Psoas muscle (tissue), 7 donors: ENCODE measurements at regions not wholly inside any gene's neighbourhood (a gene's known extent, or its start where the extent isn't known, plus 50 kb on each side); places are given as distances from the start of the nearest gene placed in this dataset.

ENCODE experiments used
- ATAC-seq, 4 donors: fragments of 200-7000 bp; cut with Tn5 transposase; one replicate each; pipeline ENCODE4 v1.9.1; 2020; ENCODE audit warnings: moderate library complexity in 3 of 4, mild to moderate bottlenecking in 2 of 4
- DNase-seq, 2 donors: peaks; one replicate each; pipeline ENCODE4 v3.0.0-alpha.2; 2020
- H3K27ac ChIP-seq: fragments of 200-600 bp; one replicate; pipeline ENCODE4 v1.8.0; 2022
- H3K27me3 ChIP-seq, 3 donors: fragments of 200-600 bp in 1 of 3; one replicate each; pipeline versions ENCODE4 v1.6.1 to v1.8.0; 2013 to 2022; ENCODE audit warnings: low read length in 2 of 3, mild to moderate bottlenecking in 2 of 3, moderate library complexity in 1 of 3; ENCODE audit not compliant: insufficient read depth in 3 of 3
- H3K36me3 ChIP-seq, 2 donors: fragments of 200-600 bp in 1 of 2; one replicate each; pipeline versions ENCODE4 v1.6.1 to v1.8.0; 2013 to 2022; ENCODE audit warnings: low read depth in 1 of 2, mild to moderate bottlenecking in 1 of 2, moderate library complexity in 1 of 2; ENCODE audit not compliant: insufficient read depth in 1 of 2
- H3K4me1 ChIP-seq: fragments of 200-600 bp; one replicate; pipeline ENCODE4 v1.8.0; 2022
- H3K4me3 ChIP-seq: fragments of 200-600 bp; one replicate; pipeline ENCODE4 v1.8.0; 2022; ENCODE audit warnings: mild to moderate bottlenecking
- H3K9me3 ChIP-seq: fragments of 200-600 bp; one replicate; pipeline ENCODE4 v1.8.0; 2022
- WGBS, 3 donors: extraction: QIAGEN DNeasy Blood & Tissue Kit; methylation state at CpG; one replicate each; pipeline versions ENCODE4 v1.1.6 to v1.1.7; 2013; 5-methylcytosine and 5-hydroxymethylcytosine counted together
- intact Hi-C, 2 donors: fragments of 100-400 bp; cut with DNase I; formaldehyde crosslinking; loops; one replicate each; pipeline versions ENCODE4 v1.11.0 to v1.14.2; 2022
- TF ChIP-seq, protein P1 (sequence below): fragments of 200-600 bp; IDR thresholded peaks from one replicate; pipeline ENCODE4 v1.8.0; 2022; ENCODE audit warnings: antibody characterized with exemption
- donor health status: healthy with polysubstance abuse.
- donor health status: DM: no; HTN: no; CAD: no; lungs with moderate emphysema.
- donor health status: Bipolar disorder and iron deficiency.
- donor health status: healthy.
- donor health status: DM: yes; HTN: yes; CAD: no.
- donor health status: DM: no; HTN: no; CAD: no.
- donor health status: DM: yes; HTN: yes; CAD: no.

- peaks cover 26% of the 10 kb centered on the region for H3K4me1 ChIP-seq
- no peaks in the 10 kb centered on the region for H3K27me3 ChIP-seq
These were observed 68.8 kb upstream of the GATA5 start for GRCh38 chr20:62544505-62545055.

GRCh38 chr20:62545271-62545670 is 69.5 kb upstream of the GATA5 start:
- no peaks in the 10 kb centered on the region for H3K36me3 ChIP-seq
- 94 to 96% (median 96%) methylated on average over 17 of the region's 17 CpGs for WGBS, 3 donors
- intact Hi-C loops = no loop called here
- H3K4me1 ChIP-seq = peaks cover 19% of the 10 kb centered on the region
- TF ChIP-seq, protein P1, sequence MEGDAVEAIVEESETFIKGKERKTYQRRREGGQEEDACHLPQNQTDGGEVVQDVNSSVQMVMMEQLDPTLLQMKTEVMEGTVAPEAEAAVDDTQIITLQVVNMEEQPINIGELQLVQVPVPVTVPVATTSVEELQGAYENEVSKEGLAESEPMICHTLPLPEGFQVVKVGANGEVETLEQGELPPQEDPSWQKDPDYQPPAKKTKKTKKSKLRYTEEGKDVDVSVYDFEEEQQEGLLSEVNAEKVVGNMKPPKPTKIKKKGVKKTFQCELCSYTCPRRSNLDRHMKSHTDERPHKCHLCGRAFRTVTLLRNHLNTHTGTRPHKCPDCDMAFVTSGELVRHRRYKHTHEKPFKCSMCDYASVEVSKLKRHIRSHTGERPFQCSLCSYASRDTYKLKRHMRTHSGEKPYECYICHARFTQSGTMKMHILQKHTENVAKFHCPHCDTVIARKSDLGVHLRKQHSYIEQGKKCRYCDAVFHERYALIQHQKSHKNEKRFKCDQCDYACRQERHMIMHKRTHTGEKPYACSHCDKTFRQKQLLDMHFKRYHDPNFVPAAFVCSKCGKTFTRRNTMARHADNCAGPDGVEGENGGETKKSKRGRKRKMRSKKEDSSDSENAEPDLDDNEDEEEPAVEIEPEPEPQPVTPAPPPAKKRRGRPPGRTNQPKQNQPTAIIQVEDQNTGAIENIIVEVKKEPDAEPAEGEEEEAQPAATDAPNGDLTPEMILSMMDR = no peak
- DNase-seq (no peak), ATAC-seq (no peak)
- H3K27ac ChIP-seq = no peak overlapping the region
- H3K4me3 ChIP-seq = no peak overlapping the region
- H3K27me3 ChIP-seq = no peaks in the 10 kb centered on the region
- no peaks in the 10 kb centered on the region for H3K9me3 ChIP-seq

More at GRCh38 chr20:62544505-62545055, 68.8 kb upstream of the GATA5 start:
- Histone ChIP-seq H3K9me3 (no peaks in the 10 kb centered on the region), H3K4me3 (no peak overlapping the region), H3K36me3 (no peaks in the 10 kb centered on the region), H3K27ac (no peak overlapping the region)
- no peak for ATAC-seq
- TF ChIP-seq, protein P1 = no peak
- intact Hi-C loops = no loop called here
- WGBS, 3 donors = 94 to 96% (median 95%) methylated on average over 9 of the region's 9 CpGs
- no peak for DNase-seq

- H3K27ac ChIP-seq = no peak overlapping the region
- H3K9me3 ChIP-seq = no peaks in the 10 kb centered on the region
- WGBS, 3 donors = 89 to 94% (median 89%) methylated on average over 21 to 22 of the region's 22 CpGs
- no peaks in the 10 kb centered on the region for H3K27me3 ChIP-seq
- ATAC-seq = no peak
- no peak for DNase-seq
- intact Hi-C loops = no loop called here
- TF ChIP-seq, protein P1 = no peak
- no peaks in the 10 kb centered on the region for H3K36me3 ChIP-seq
- H3K4me1 ChIP-seq = peaks cover 13% of the 10 kb centered on the region
- no peak overlapping the region for H3K4me3 ChIP-seq
These were observed 70.2 kb upstream of the GATA5 start for GRCh38 chr20:62545901-62546525.

- DNase-seq (no peak), ATAC-seq (no peak)
- TF ChIP-seq, protein P1 = no peak
- 86 to 94% (median 94%) methylated on average over 9 to 12 of the region's 12 CpGs for whole genome bisulfite sequencing, 3 donors
- Histone ChIP-seq H3K4me1 (peaks cover 13% of the 10 kb centered on the region), H3K27me3 (peaks cover 0 to 2% (median 0%) of the 10 kb centered on the region in 3 donors), H3K27ac (no peak overlapping the region), H3K36me3 (no peaks in the 10 kb centered on the region), H3K9me3 (no peaks in the 10 kb centered on the region), H3K4me3 (no peak overlapping the region)
- intact Hi-C loops = no loop called here
These were observed 70.8 kb upstream of the GATA5 start for GRCh38 chr20:62546606-62547005.

- Histone ChIP-seq H3K4me3 (no peak overlapping the region), H3K27ac (no peak overlapping the region), H3K36me3 (no peaks in the 10 kb centered on the region), H3K27me3 (peaks cover 0 to 5% (median 0%) of the 10 kb centered on the region in 3 donors), H3K4me1 (peaks cover 13% of the 10 kb centered on the region), H3K9me3 (no peaks in the 10 kb centered on the region)
- DNase-seq (no peak), ATAC-seq (no peak)
- 82 to 89% (median 88%) methylated on average over 14 of the region's 14 CpGs for WGBS, 3 donors
- TF ChIP-seq, protein P1 = no peak
- intact Hi-C loops = no loop called here
These were observed 71.6 kb upstream of the GATA5 start for GRCh38 chr20:62547364-62547763.
